ENCODE measurements at regions not wholly inside any gene's neighbourhood (a gene's known extent, or its start where the extent isn't known, plus 50 kb on each side); places are given as distances from the start of the nearest gene placed in this dataset.

GRCh38 chr13:95368998-95369397 is 67.7 kb upstream of the ABCC4 start:
- Mint-ChIP-seq H3K9me3 (ENCODE audit: unreplicated experiment) (peaks cover 3% of the 10 kb centered on the region), H3K27me3 (ENCODE audit: low read depth, unreplicated experiment) (no peaks in the 10 kb centered on the region), H3K4me3 (ENCODE audit: unreplicated experiment) (no peak overlapping the region), H3K36me3 (ENCODE audit: low read depth, unreplicated experiment) (no peaks in the 10 kb centered on the region), H3K27ac (ENCODE audit: unreplicated experiment) (no peak overlapping the region), H3K4me1 (ENCODE audit: low read depth, unreplicated experiment) (no peaks in the 10 kb centered on the region)
- Histone ChIP-seq H3K36me3 (ENCODE audit: insufficient read depth, low read length) (no peaks in the 10 kb centered on the region), H3K9ac (ENCODE audit: low read length) (no peak overlapping the region), H3K9me3 (ENCODE audit: insufficient read depth, low read depth, low read length) (no peaks in the 10 kb centered on the region), H3K27me3 (ENCODE audit: insufficient read depth, low read length) (no peaks in the 10 kb centered on the region), H3K4me2 (ENCODE audit: low read length) (no peak overlapping the region), H3K27ac (ENCODE audit: low read depth, low read length) (no peak overlapping the region), H3K4me3 (ENCODE audit: insufficient read depth, low read depth, low read length) (no peak overlapping the region), H2AFZ (ENCODE audit: low read depth, low read length) (no peak overlapping the region), H3K79me2 (ENCODE audit: insufficient read depth, low read length) (no peaks in the 10 kb centered on the region), H4K20me1 (ENCODE audit: insufficient read depth, low read length) (no peaks in the 10 kb centered on the region), H3K4me1 (ENCODE audit: insufficient read depth, low read length) (no peaks in the 10 kb centered on the region)
- FAIRE-seq = no peak
- no peak for DNase-seq (ENCODE audit: low read depth)
- TF ChIP-seq, protein P1, sequence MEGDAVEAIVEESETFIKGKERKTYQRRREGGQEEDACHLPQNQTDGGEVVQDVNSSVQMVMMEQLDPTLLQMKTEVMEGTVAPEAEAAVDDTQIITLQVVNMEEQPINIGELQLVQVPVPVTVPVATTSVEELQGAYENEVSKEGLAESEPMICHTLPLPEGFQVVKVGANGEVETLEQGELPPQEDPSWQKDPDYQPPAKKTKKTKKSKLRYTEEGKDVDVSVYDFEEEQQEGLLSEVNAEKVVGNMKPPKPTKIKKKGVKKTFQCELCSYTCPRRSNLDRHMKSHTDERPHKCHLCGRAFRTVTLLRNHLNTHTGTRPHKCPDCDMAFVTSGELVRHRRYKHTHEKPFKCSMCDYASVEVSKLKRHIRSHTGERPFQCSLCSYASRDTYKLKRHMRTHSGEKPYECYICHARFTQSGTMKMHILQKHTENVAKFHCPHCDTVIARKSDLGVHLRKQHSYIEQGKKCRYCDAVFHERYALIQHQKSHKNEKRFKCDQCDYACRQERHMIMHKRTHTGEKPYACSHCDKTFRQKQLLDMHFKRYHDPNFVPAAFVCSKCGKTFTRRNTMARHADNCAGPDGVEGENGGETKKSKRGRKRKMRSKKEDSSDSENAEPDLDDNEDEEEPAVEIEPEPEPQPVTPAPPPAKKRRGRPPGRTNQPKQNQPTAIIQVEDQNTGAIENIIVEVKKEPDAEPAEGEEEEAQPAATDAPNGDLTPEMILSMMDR (IDR thresholded peaks at IDR 0.05; ENCODE audit: insufficient read depth, low read depth, low read length) = no peak

GRCh38 chr13:95375706-95376105 is 74.5 kb upstream of the ABCC4 start:
- Mint-ChIP-seq H3K27ac (ENCODE audit: unreplicated experiment) (no peak overlapping the region), H3K27me3 (ENCODE audit: low read depth, unreplicated experiment) (no peaks in the 10 kb centered on the region), H3K9me3 (ENCODE audit: unreplicated experiment) (peaks cover 3% of the 10 kb centered on the region), H3K4me3 (ENCODE audit: unreplicated experiment) (no peak overlapping the region), H3K36me3 (ENCODE audit: low read depth, unreplicated experiment) (no peaks in the 10 kb centered on the region), H3K4me1 (ENCODE audit: low read depth, unreplicated experiment) (peaks cover 2% of the 10 kb centered on the region)
- no peaks in the 10 kb centered on the region for H3K79me2 ChIP-seq (ENCODE audit: insufficient read depth, low read length)
- no peaks in the 10 kb centered on the region for H3K4me1 ChIP-seq (ENCODE audit: insufficient read depth, low read length)
- FAIRE-seq = no peak
- no peak overlapping the region for H3K4me2 ChIP-seq (ENCODE audit: low read length)
- H3K36me3 ChIP-seq (ENCODE audit: insufficient read depth, low read length) = no peaks in the 10 kb centered on the region
- no peaks in the 10 kb centered on the region for H3K9me3 ChIP-seq (ENCODE audit: insufficient read depth, low read depth, low read length)
- H3K27ac ChIP-seq (ENCODE audit: low read depth, low read length) = no peak overlapping the region
- peaks cover 4% of the 10 kb centered on the region for H3K27me3 ChIP-seq (ENCODE audit: insufficient read depth, low read length)
- DNase-seq (ENCODE audit: low read depth) = peak; percentile 5
- TF ChIP-seq EZH2 (IDR thresholded peaks at IDR 0.05; ENCODE audit: insufficient read depth, low read length) = no peak
- H4K20me1 ChIP-seq (ENCODE audit: insufficient read depth, low read length) = no peaks in the 10 kb centered on the region
- no peak overlapping the region for H2AFZ ChIP-seq (ENCODE audit: low read depth, low read length)
- H3K9ac ChIP-seq (ENCODE audit: low read length) = no peak overlapping the region
- H3K4me3 ChIP-seq (ENCODE audit: insufficient read depth, low read depth, low read length) = no peak overlapping the region

GRCh38 chr13:95378603-95379002 is 77.4 kb upstream of the ABCC4 start:
- Histone ChIP-seq H3K27me3 (ENCODE audit: insufficient read depth, low read length) (peaks cover 4% of the 10 kb centered on the region), H3K9ac (ENCODE audit: low read length) (no peak overlapping the region), H3K27ac (ENCODE audit: low read depth, low read length) (no peak overlapping the region), H3K4me3 (ENCODE audit: insufficient read depth, low read depth, low read length) (no peak overlapping the region), H3K9me3 (ENCODE audit: insufficient read depth, low read depth, low read length) (no peaks in the 10 kb centered on the region), H3K4me2 (ENCODE audit: low read length) (no peak overlapping the region), H3K4me1 (ENCODE audit: insufficient read depth, low read length) (no peaks in the 10 kb centered on the region), H3K36me3 (ENCODE audit: insufficient read depth, low read length) (no peaks in the 10 kb centered on the region), H2AFZ (ENCODE audit: low read depth, low read length) (no peak overlapping the region), H4K20me1 (ENCODE audit: insufficient read depth, low read length) (no peaks in the 10 kb centered on the region), H3K79me2 (ENCODE audit: insufficient read depth, low read length) (no peaks in the 10 kb centered on the region)
- H3K4me1 Mint-ChIP-seq (ENCODE audit: low read depth, unreplicated experiment) = peaks cover 2% of the 10 kb centered on the region
- FAIRE-seq (no peak), DNase-seq (ENCODE audit: low read depth) (no peak)
- H3K4me3 Mint-ChIP-seq (ENCODE audit: unreplicated experiment) = no peak overlapping the region
- no peak overlapping the region for H3K27ac Mint-ChIP-seq (ENCODE audit: unreplicated experiment)
- no peaks in the 10 kb centered on the region for H3K36me3 Mint-ChIP-seq (ENCODE audit: low read depth, unreplicated experiment)
- no peak for TF ChIP-seq EZH2 (IDR thresholded peaks at IDR 0.05; ENCODE audit: insufficient read depth, low read length)
- TF ChIP-seq, protein P1 (IDR thresholded peaks at IDR 0.05; ENCODE audit: insufficient read depth, low read depth, low read length) = no peak
- H3K9me3 Mint-ChIP-seq (ENCODE audit: unreplicated experiment) = peaks cover 3% of the 10 kb centered on the region
- no peaks in the 10 kb centered on the region for H3K27me3 Mint-ChIP-seq (ENCODE audit: low read depth, unreplicated experiment)
